DND-41 (cell line): ENCODE measurements at regions not wholly inside any gene's neighbourhood (a gene's known extent, or its start where the extent isn't known, plus 50 kb on each side); places are given as distances from the start of the nearest gene placed in this dataset.

Experiments
- CTCF ChIP-seq: IDR thresholded peaks from 2 replicates; pipeline ENCODE4 v1.5.1; 2012; ENCODE audit warnings: borderline replicate concordance, low read length, moderate library complexity, mild to moderate bottlenecking; ENCODE audit not compliant: poor library complexity, severe bottlenecking; ENCODE audit errors: extremely low read depth
- EZH2 ChIP-seq: IDR thresholded peaks from 3 replicates; pipeline ENCODE4 v1.6.1; 2012; ENCODE audit warnings: borderline replicate concordance, low read depth, mild to moderate bottlenecking, moderate library complexity, low read length, inconsistent platforms; ENCODE audit not compliant: severe bottlenecking

GRCh38 chrX:137313627-137314026 is 252.3 kb upstream of the ZIC3 start:
- TF ChIP-seq CTCF (no peak), EZH2 (no peak)
